GM12874 (cell line): ENCODE measurements at regions not wholly inside any gene's neighbourhood (a gene's known extent, or its start where the extent isn't known, plus 50 kb on each side); places are given as distances from the start of the nearest gene placed in this dataset.

Experiments used
- TF ChIP-seq, protein P1 (sequence below): IDR thresholded peaks from 2 replicates; pipeline ENCODE4 v1.5.1; 2011; ENCODE audit warnings: low read depth, mild to moderate bottlenecking, control low read depth, low read length, moderate library complexity; ENCODE audit not compliant: insufficient read depth

DNA sequence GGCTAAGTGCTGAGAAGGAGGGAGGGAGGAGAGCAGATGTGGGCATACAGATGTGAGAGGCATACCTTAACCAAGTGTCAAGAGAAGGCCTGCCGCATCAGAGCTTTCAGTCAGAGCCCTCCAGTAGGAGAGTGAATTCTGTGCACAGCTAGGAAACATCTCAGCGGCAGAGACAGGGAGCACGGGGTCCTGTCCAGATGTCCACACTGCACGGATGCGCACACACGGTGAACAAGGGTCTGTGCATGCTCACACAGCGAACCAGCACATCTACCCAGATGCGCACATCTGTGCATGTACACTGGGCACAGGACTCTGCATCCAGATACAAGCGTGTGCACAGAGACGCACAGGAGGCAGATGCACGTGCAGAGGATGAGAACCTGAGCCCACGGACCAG is 778.0 kb downstream of the BRD1 start:
- TF ChIP-seq, protein P1, sequence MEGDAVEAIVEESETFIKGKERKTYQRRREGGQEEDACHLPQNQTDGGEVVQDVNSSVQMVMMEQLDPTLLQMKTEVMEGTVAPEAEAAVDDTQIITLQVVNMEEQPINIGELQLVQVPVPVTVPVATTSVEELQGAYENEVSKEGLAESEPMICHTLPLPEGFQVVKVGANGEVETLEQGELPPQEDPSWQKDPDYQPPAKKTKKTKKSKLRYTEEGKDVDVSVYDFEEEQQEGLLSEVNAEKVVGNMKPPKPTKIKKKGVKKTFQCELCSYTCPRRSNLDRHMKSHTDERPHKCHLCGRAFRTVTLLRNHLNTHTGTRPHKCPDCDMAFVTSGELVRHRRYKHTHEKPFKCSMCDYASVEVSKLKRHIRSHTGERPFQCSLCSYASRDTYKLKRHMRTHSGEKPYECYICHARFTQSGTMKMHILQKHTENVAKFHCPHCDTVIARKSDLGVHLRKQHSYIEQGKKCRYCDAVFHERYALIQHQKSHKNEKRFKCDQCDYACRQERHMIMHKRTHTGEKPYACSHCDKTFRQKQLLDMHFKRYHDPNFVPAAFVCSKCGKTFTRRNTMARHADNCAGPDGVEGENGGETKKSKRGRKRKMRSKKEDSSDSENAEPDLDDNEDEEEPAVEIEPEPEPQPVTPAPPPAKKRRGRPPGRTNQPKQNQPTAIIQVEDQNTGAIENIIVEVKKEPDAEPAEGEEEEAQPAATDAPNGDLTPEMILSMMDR: no peak

DNA sequence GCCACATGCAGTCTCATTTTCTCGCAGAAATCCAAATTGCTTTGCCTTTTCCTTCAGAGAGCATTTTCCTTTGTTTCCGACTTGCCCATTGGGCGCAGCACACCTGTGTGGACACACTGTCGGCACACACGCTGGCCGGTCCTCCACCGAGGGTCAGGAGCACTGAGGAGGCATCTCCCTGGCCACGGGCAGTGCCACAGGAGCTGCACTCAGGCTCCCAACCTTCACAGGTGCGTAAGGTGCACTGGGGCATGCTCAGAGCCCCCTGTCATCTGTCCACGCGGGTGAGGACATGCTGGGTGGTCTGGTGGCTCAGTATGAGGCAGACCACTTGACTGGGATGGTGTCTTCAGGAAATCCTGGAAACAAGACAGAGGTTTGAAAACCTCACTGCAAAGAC is 779.1 kb downstream of the BRD1 start:
- TF ChIP-seq, protein P1: no peak

DNA sequence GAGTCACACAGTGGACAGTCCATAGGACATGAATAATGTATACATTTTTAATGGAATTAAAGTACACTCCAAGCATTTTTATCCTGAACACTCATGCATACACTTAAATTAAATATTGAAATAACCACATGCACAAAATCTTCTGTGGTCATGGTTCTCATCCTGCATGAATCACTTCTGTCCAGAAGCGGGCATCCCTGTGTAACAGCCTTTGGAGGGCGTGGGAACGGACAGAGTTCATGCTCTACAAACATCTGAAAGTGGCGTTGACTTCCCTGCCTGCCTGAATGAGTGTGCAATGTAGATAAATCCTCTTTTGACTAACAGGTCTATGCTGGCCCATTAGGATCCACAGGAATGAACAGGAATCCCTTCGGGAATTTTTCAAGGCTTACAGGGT is 780.2 kb downstream of the BRD1 start:
- TF ChIP-seq, protein P1: no peak

DNA sequence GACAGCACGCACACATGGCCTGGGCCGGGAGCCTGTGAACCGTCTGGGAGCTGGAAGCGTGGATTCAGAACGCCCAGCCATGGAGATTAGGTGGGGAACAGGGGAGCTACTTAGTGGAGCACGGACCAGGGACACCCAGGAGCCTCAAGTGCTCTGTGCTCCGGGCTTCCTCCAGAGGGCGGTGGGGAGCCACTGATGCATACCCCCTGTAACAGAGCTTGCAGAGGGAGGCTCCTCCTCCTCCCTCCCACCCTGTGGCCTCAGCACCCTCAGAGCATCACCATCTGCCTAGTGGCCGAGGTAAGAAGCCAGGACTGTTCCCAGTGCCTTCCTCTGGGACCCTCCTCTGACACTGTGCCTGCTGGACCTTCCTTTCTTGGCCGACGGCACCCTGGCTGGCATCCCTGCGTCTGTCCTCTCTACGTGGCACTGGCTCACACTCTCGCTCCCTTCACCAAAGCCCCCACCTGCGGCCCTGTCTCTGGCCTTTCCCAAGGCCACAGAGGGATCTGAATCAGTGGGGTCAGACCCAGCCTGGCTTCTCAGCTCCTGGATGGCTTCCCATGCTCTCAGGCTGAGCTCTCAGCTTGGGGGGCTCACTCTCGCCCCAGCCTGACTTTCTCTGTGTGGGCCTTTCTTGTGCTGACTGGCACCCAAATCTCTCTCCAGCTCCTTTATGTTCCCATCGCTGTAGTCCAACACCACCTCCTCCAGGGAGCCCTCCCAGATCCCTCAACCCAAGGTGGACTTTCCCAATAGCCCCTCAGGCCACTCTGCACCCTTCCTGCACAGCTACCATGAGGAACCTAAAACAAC is 780.9 kb downstream of the BRD1 start:
- TF ChIP-seq, protein P1: no peak

DNA sequence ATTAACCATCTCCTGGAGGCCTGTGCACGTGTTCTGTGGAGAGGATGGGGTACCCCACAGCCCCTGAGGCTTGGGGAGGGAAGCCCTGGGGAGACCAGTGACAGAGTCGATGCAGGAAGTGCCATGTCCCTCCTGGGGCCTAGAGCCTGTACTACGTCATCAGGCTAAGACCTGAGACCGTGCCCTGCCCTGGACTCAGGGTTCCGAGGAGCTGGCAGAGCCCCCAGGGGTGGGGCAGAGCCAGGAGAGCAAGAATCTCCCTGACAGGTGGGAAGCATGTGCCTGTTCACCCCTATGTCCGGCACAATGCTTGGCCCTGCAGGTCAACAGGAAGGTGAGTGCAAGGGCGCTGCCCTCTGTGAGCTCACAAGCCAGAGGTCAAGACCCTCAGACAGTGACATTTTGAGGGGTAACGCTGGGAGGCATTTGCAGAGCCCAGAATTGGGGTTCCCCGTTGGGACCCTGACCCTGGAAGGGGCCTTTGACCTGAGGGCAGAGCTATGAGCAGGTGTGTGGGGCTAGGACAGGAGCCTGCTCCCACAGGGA is 781.6 kb downstream of the BRD1 start:
- TF ChIP-seq, protein P1: no peak

DNA sequence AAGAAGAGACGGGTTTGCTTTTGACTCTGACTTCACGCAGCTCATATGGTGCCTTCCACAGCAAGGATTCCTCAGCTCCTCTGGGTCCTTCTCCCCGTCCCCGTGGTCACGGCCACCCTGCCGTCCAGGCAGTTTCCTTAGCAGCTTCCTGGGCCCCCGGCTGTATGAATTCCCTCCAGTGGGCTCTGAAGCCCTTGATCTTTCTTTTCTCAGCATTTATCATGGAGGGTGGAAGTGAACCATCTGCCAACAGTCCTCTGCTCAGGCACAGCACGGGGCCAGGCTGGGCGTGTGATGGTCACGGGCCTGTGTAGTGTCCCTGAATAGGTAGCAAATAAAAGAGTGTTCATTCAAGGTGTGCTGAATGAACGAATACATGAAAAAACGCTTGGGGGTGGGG is 782.4 kb downstream of the BRD1 start:
- TF ChIP-seq, protein P1: no peak

DNA sequence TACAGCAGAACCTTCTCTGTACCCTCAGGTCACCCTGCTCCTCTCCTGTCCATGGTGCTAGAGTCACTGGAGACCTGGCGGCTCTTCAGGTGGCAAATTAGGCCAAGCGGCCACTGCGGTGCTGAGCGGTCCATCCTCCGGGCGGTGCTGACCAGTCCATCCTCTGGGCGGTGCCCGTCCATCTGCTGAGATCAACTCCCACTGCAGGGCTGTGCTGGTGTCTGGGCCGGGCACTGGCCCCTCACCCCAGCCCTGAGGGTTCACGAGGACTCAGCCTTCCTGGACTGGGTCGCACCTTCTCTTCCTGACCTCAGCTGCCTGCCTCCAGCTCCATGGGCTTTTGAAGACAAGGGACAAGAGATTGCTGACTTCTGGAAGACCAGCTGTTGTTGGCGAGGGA is 782.9 kb downstream of the BRD1 start:
- TF ChIP-seq, protein P1: no peak
